ENCODE measurements at regions not wholly inside any gene's neighbourhood (a gene's known extent, or its start where the extent isn't known, plus 50 kb on each side); places are given as distances from the start of the nearest gene placed in this dataset.
"Not testable (repeated sequence)": the region's sequence is repeated elsewhere in the genome, so short reads cannot be mapped to it uniquely, and the experiment has no call there.

- no peak overlapping the region for H3K4me3 ChIP-seq (ENCODE audit: low read depth, low read length)
- no peak for TF ChIP-seq CTCF (IDR thresholded peaks at IDR 0.05; ENCODE audit: low read depth, low read length)
Measured at GRCh38 chr1:89436856-89437255, 73.0 kb downstream of the GBP6 start.

- not testable (repeated sequence) for H3K4me3 ChIP-seq (ENCODE audit: low read depth, low read length)
Measured at GRCh38 chr1:89438301-89438700, 74.4 kb downstream of the GBP6 start.

- H3K4me3 ChIP-seq (ENCODE audit: low read depth, low read length), result no peak overlapping the region
- TF ChIP-seq CTCF (IDR thresholded peaks at IDR 0.05; ENCODE audit: low read depth, low read length), result no peak
Measured at GRCh38 chr1:89440911-89441310, 77.1 kb downstream of the GBP6 start.

- no peak for TF ChIP-seq CTCF (IDR thresholded peaks at IDR 0.05; ENCODE audit: low read depth, low read length)
- no peak overlapping the region for H3K4me3 ChIP-seq (ENCODE audit: low read depth, low read length)
Measured at GRCh38 chr1:89444791-89445190, 79.8 kb upstream of the LRRC8B start.

- H3K4me3 ChIP-seq (ENCODE audit: low read depth, low read length), result no peak overlapping the region
- no peak for TF ChIP-seq CTCF (IDR thresholded peaks at IDR 0.05; ENCODE audit: low read depth, low read length)
Measured at GRCh38 chr1:89451011-89451410, 73.6 kb upstream of the LRRC8B start.

- no peak for TF ChIP-seq CTCF (IDR thresholded peaks at IDR 0.05; ENCODE audit: low read depth, low read length)
Measured at GRCh38 chr1:89453123-89453972, 71.3 kb upstream of the LRRC8B start.

GRCh38 chr1:89454845-89455521 lies 69.6 kb upstream of the LRRC8B start:
- no peak overlapping the region for H3K4me3 ChIP-seq (ENCODE audit: low read depth, low read length)
- peak; percentile 44; the same call in 1 of the 2 replicates for TF ChIP-seq CTCF (IDR thresholded peaks at IDR 0.05; ENCODE audit: low read depth, low read length)

More at GRCh38 chr1:89453123-89453972, 71.3 kb upstream of the LRRC8B start:
- H3K4me3 ChIP-seq (ENCODE audit: low read depth, low read length), result no peak overlapping the region
